ENCODE measurements at regions not wholly inside any gene's neighbourhood (a gene's known extent, or its start where the extent isn't known, plus 50 kb on each side); places are given as distances from the start of the nearest gene placed in this dataset.
"Not testable (repeated sequence)": the region's sequence is repeated elsewhere in the genome, so short reads cannot be mapped to it uniquely, and the experiment has no call there.

DNA sequence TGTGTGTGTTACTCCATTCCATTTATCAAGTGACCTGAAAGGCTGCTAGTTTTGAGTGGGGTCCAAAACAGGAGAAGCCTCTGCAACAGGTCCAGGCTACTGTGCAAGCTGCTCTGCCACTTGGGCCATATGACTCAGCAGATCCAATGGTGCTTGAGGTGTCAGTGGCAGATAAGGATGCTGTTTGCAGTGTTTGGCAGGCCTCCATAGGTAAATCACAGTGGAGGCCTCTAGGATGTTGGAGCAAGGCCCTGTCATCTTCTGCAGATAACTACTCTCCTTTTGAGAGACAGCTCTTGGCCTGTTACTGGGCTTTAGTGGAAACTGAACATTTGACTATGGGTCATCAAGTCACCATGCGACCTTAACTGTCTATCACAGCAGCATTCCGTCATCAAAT lies 52.3 kb upstream of the SMARCAD1 start:
- H3K36me3 Mint-ChIP-seq (ENCODE audit: low read depth), result peaks cover 11% of the 10 kb centered on the region
- H3F3A ChIP-seq (replicated peaks; ENCODE audit: low read depth); H3K27me3 ChIP-seq (ENCODE audit: insufficient read depth); DNase-seq (ENCODE audit: low spot score); H3K4me1 Mint-ChIP-seq; H4K20me1 ChIP-seq (replicated peaks; ENCODE audit: insufficient read depth); H3K4me3 ChIP-seq; H3K4me3 Mint-ChIP-seq; H3K4me2 ChIP-seq; H3K79me2 ChIP-seq (replicated peaks; ENCODE audit: insufficient read depth); H3K27ac ChIP-seq (ENCODE audit: low read depth); H3K4me1 ChIP-seq (ENCODE audit: insufficient read depth); H2AFZ ChIP-seq; H3K9me2 ChIP-seq (ENCODE audit: insufficient read depth); H3K27me3 Mint-ChIP-seq (ENCODE audit: insufficient read depth, low read depth, poor library complexity); ATAC-seq; H3K36me3 ChIP-seq (ENCODE audit: insufficient read depth); H3K27ac Mint-ChIP-seq: not testable (repeated sequence)
- peaks cover 11% of the 10 kb centered on the region for H3K9me3 Mint-ChIP-seq

DNA sequence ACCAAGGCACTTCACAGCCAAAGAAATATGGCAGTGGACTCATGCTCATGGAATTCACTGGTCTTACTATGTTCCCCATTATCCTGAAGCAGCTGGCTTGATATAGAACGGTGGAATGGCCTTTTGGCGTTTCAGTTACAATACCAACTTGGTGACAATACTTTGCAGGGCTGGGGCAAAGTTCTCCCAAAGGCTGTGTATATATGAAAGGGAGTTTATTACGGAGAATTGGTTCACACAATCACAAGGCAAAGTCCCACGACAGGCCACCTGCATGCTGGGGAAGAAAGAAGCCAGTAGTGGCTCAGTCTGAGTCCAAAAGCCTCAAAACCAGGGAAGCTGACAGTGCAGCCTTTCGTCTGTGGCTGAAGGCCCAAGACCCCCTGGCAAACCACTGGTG lies 50.8 kb upstream of the SMARCAD1 start:
- Histone ChIP-seq H3F3A (replicated peaks; ENCODE audit: low read depth) (no peaks in the 10 kb centered on the region), H3K36me3 (ENCODE audit: insufficient read depth) (no peaks in the 10 kb centered on the region), H3K4me2 (no peak overlapping the region), H3K79me2 (replicated peaks; ENCODE audit: insufficient read depth) (no peaks in the 10 kb centered on the region), H3K9me2 (ENCODE audit: insufficient read depth) (0 out of 2 replicates have a peak, but pooled peaks cover 5% of the 10 kb centered on the region), H3K4me1 (ENCODE audit: insufficient read depth) (no peaks in the 10 kb centered on the region), H3K4me3 (no peak overlapping the region), H3K27ac (ENCODE audit: low read depth) (no peak overlapping the region), H3K27me3 (ENCODE audit: insufficient read depth) (no peaks in the 10 kb centered on the region), H2AFZ (no peak overlapping the region), H4K20me1 (replicated peaks; ENCODE audit: insufficient read depth) (no peaks in the 10 kb centered on the region)
- Mint-ChIP-seq H3K36me3 (ENCODE audit: low read depth) (peaks cover 11% of the 10 kb centered on the region), H3K27me3 (ENCODE audit: insufficient read depth, low read depth, poor library complexity) (peaks cover 7% of the 10 kb centered on the region), H3K4me3 (no peak overlapping the region), H3K9me3 (peaks cover 11% of the 10 kb centered on the region), H3K27ac (no peak overlapping the region), H3K4me1 (peaks cover 2% of the 10 kb centered on the region; the same call in 2 of the 3 replicates)
- DNase-seq (ENCODE audit: low spot score) (no peak), ATAC-seq (no peak)
- TF ChIP-seq, protein P1, sequence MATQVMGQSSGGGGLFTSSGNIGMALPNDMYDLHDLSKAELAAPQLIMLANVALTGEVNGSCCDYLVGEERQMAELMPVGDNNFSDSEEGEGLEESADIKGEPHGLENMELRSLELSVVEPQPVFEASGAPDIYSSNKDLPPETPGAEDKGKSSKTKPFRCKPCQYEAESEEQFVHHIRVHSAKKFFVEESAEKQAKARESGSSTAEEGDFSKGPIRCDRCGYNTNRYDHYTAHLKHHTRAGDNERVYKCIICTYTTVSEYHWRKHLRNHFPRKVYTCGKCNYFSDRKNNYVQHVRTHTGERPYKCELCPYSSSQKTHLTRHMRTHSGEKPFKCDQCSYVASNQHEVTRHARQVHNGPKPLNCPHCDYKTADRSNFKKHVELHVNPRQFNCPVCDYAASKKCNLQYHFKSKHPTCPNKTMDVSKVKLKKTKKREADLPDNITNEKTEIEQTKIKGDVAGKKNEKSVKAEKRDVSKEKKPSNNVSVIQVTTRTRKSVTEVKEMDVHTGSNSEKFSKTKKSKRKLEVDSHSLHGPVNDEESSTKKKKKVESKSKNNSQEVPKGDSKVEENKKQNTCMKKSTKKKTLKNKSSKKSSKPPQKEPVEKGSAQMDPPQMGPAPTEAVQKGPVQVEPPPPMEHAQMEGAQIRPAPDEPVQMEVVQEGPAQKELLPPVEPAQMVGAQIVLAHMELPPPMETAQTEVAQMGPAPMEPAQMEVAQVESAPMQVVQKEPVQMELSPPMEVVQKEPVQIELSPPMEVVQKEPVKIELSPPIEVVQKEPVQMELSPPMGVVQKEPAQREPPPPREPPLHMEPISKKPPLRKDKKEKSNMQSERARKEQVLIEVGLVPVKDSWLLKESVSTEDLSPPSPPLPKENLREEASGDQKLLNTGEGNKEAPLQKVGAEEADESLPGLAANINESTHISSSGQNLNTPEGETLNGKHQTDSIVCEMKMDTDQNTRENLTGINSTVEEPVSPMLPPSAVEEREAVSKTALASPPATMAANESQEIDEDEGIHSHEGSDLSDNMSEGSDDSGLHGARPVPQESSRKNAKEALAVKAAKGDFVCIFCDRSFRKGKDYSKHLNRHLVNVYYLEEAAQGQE (IDR thresholded peaks at IDR 0.05; ENCODE audit: unreplicated experiment), result no peak
- TF ChIP-seq ZNF331 (CRISPR knock-in tag; IDR thresholded peaks at IDR 0.05; ENCODE audit: low read depth), result no peak
- no peak for TF ChIP-seq NANOG (IDR thresholded peaks at IDR 0.05; ENCODE audit: borderline replicate concordance)
- no peak for TF ChIP-seq EZH2phosphoT487 (IDR thresholded peaks at IDR 0.05; ENCODE audit: unreplicated experiment)
- no peak for TF ChIP-seq ZNF114 (CRISPR knock-in tag; IDR thresholded peaks at IDR 0.05)
- TF ChIP-seq, protein P2, sequence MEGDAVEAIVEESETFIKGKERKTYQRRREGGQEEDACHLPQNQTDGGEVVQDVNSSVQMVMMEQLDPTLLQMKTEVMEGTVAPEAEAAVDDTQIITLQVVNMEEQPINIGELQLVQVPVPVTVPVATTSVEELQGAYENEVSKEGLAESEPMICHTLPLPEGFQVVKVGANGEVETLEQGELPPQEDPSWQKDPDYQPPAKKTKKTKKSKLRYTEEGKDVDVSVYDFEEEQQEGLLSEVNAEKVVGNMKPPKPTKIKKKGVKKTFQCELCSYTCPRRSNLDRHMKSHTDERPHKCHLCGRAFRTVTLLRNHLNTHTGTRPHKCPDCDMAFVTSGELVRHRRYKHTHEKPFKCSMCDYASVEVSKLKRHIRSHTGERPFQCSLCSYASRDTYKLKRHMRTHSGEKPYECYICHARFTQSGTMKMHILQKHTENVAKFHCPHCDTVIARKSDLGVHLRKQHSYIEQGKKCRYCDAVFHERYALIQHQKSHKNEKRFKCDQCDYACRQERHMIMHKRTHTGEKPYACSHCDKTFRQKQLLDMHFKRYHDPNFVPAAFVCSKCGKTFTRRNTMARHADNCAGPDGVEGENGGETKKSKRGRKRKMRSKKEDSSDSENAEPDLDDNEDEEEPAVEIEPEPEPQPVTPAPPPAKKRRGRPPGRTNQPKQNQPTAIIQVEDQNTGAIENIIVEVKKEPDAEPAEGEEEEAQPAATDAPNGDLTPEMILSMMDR (conservative IDR thresholded peaks at IDR 0.05; ENCODE audit: low read depth in 2 of 2), result no peak
- TF ChIP-seq STAT1 (IDR thresholded peaks at IDR 0.05; ENCODE audit: unreplicated experiment), result no peak
- no peak for TF ChIP-seq EZH2 (IDR thresholded peaks at IDR 0.05; ENCODE audit: low read depth, unreplicated experiment)
- no peak for TF ChIP-seq CREB1 (CRISPR knock-in tag; IDR thresholded peaks at IDR 0.05; ENCODE audit: low read depth)
- TF ChIP-seq, protein P3, sequence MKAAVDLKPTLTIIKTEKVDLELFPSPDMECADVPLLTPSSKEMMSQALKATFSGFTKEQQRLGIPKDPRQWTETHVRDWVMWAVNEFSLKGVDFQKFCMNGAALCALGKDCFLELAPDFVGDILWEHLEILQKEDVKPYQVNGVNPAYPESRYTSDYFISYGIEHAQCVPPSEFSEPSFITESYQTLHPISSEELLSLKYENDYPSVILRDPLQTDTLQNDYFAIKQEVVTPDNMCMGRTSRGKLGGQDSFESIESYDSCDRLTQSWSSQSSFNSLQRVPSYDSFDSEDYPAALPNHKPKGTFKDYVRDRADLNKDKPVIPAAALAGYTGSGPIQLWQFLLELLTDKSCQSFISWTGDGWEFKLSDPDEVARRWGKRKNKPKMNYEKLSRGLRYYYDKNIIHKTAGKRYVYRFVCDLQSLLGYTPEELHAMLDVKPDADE (IDR thresholded peaks at IDR 0.05), result no peak
- TF ChIP-seq JUNB (IDR thresholded peaks at IDR 0.05; ENCODE audit: unreplicated experiment), result no peak

All from GM23338 (cell line).